SKM-1 treated with dmso at 0.1 percent for 144 hours (cell line): ENCODE measurements at regions not wholly inside any gene's neighbourhood (a gene's known extent, or its start where the extent isn't known, plus 50 kb on each side); places are given as distances from the start of the nearest gene placed in this dataset.

Experiments used
- DNase-seq: peaks from one replicate; lab custom pipeline; 2025; ENCODE audit not compliant: unreplicated experiment; lab: John Stamatoyannopoulos, UW

- DNase-seq, result no peak
Measured at GRCh38 chr2:175476374-175476773, 294.9 kb upstream of the ATP5MC3 start.

- no peak for DNase-seq
Measured at GRCh38 chr2:175475130-175475529, 293.6 kb upstream of the ATP5MC3 start.

- no peak for DNase-seq
Measured at GRCh38 chr2:175468431-175469098, 287.1 kb upstream of the ATP5MC3 start.

- no peak for DNase-seq
Measured at GRCh38 chr2:175465101-175465500, 283.6 kb upstream of the ATP5MC3 start.

GRCh38 chr2:175464311-175464670 lies 282.8 kb upstream of the ATP5MC3 start:
- DNase-seq, result no peak

- peak; percentile 97 for DNase-seq
Measured at GRCh38 chr2:175463589-175464310, 282.2 kb upstream of the ATP5MC3 start.

- peak; percentile 70 for DNase-seq
Measured at GRCh38 chr2:175463169-175463568, 281.7 kb upstream of the ATP5MC3 start.

GRCh38 chr2:175462246-175462645 lies 280.7 kb upstream of the ATP5MC3 start:
- peak; percentile 3 for DNase-seq

GRCh38 chr2:175461839-175462238 lies 280.3 kb upstream of the ATP5MC3 start:
- no peak for DNase-seq

- peak; percentile 8 for DNase-seq
Measured at GRCh38 chr2:175457895-175458448, 276.5 kb upstream of the ATP5MC3 start.

- DNase-seq, result no peak
Measured at GRCh38 chr2:175454953-175455389, 273.5 kb upstream of the ATP5MC3 start.

GRCh38 chr2:175450029-175450760 lies 268.7 kb upstream of the ATP5MC3 start:
- no peak for DNase-seq

- no peak for DNase-seq
Measured at GRCh38 chr2:175449616-175450015, 268.1 kb upstream of the ATP5MC3 start.

- DNase-seq, result no peak
Measured at GRCh38 chr2:175446201-175446600, 264.7 kb upstream of the ATP5MC3 start.

GRCh38 chr2:175445281-175445680 lies 263.8 kb upstream of the ATP5MC3 start:
- peak; percentile 95 for DNase-seq

GRCh38 chr2:175442441-175442840 lies 260.9 kb upstream of the ATP5MC3 start:
- DNase-seq, result no peak

- DNase-seq, result no peak
Measured at GRCh38 chr2:175441181-175441761, 259.8 kb upstream of the ATP5MC3 start.

GRCh38 chr2:175439416-175439815 lies 257.9 kb upstream of the ATP5MC3 start:
- DNase-seq, result no peak

GRCh38 chr2:175437167-175437566 lies 255.7 kb upstream of the ATP5MC3 start:
- DNase-seq, result no peak

GRCh38 chr2:175436076-175436475 lies 254.6 kb upstream of the ATP5MC3 start:
- no peak for DNase-seq

- no peak for DNase-seq
Measured at GRCh38 chr2:175435012-175435411, 253.5 kb upstream of the ATP5MC3 start.
